Liver (tissue), 8 donors: ENCODE measurements at regions not wholly inside any gene's neighbourhood (a gene's known extent, or its start where the extent isn't known, plus 50 kb on each side); places are given as distances from the start of the nearest gene placed in this dataset.

Source experiments
- DNase-seq: peaks from one replicate; pipeline ENCODE4 v3.0.0-alpha.2; 2017; ENCODE audit warnings: low spot score
- H3K27ac ChIP-seq, 2 donors: one replicate each; pipeline ENCODE4 v1.7.0; 2013; ENCODE audit warnings: inconsistent platforms in 2 of 2, low read length in 2 of 2, control low read depth in 1 of 2, low read depth in 1 of 2, mild to moderate bottlenecking in 1 of 2
- H3K27me3 ChIP-seq, 4 donors: one replicate each; pipeline versions ENCODE4 v1.6.1 to v1.7.0; 2013; ENCODE audit warnings: low read length in 3 of 4, inconsistent platforms in 1 of 4, mild to moderate bottlenecking in 1 of 4, moderate library complexity in 1 of 4; ENCODE audit not compliant: control insufficient read depth in 4 of 4, insufficient read depth in 4 of 4
- H3K36me3 ChIP-seq, 4 donors: one replicate each; pipeline versions ENCODE4 v1.6.1 to v1.7.0; 2013; ENCODE audit warnings: low read length in 3 of 4, mild to moderate bottlenecking in 3 of 4, low read depth in 1 of 4, moderate library complexity in 1 of 4; ENCODE audit not compliant: control insufficient read depth in 4 of 4, insufficient read depth in 3 of 4
- H3K4me1 ChIP-seq, 4 donors: one replicate each; pipeline versions ENCODE4 v1.6.1 to v1.7.0; 2013; ENCODE audit warnings: low read length in 3 of 4, mild to moderate bottlenecking in 3 of 4, moderate library complexity in 1 of 4; ENCODE audit not compliant: control insufficient read depth in 4 of 4, insufficient read depth in 4 of 4
- H3K4me3 ChIP-seq, 3 donors: one replicate each; pipeline versions ENCODE4 v1.6.1 to v1.7.0; 2013; ENCODE audit warnings: low read length in 3 of 3, control low read depth in 1 of 3, low read depth in 1 of 3, mild to moderate bottlenecking in 1 of 3
- H3K9ac ChIP-seq, 2 donors: one replicate each; pipeline ENCODE4 v1.7.0; 2013; ENCODE audit warnings: low read length in 2 of 2, mild to moderate bottlenecking in 2 of 2, moderate library complexity in 2 of 2, control low read depth in 1 of 2, low read depth in 1 of 2
- H3K9me3 ChIP-seq, 4 donors: one replicate each; pipeline versions ENCODE4 v1.6.1 to v1.7.0; 2013; ENCODE audit warnings: low read length in 3 of 4; ENCODE audit not compliant: control insufficient read depth in 4 of 4
- FOXA1 ChIP-seq: IDR thresholded peaks from 2 replicates; pipeline ENCODE4 v1.6.1; 2016; ENCODE audit warnings: antibody characterized with exemption
- FOXA2 ChIP-seq: IDR thresholded peaks from 2 replicates; pipeline ENCODE4 v1.6.1; 2016; ENCODE audit warnings: antibody characterized with exemption
- GABPA ChIP-seq, 2 donors: IDR thresholded peaks in 1 of 2; conservative IDR thresholded peaks in 1 of 2; 2 replicates each; pipeline ENCODE4 v1.6.1; 2016; ENCODE audit warnings: antibody characterized with exemption in 2 of 2, mild to moderate bottlenecking in 1 of 2, moderate library complexity in 1 of 2
- HNF4A ChIP-seq, 2 donors: conservative IDR thresholded peaks; 2 replicates each; pipeline ENCODE4 v1.6.1; 2016; ENCODE audit warnings: antibody characterized with exemption in 2 of 2, mild to moderate bottlenecking in 2 of 2
- HNF4G ChIP-seq: IDR thresholded peaks from 2 replicates; pipeline ENCODE4 v1.6.1; 2016; ENCODE audit warnings: antibody characterized with exemption
- JUND ChIP-seq, 2 donors: IDR thresholded peaks; 2 replicates each; pipeline ENCODE4 v1.6.1; 2016; ENCODE audit warnings: antibody characterized with exemption in 2 of 2
- RAD21 ChIP-seq, 2 donors: IDR thresholded peaks; 2 replicates each; pipeline ENCODE4 v1.6.1; 2016; ENCODE audit warnings: antibody characterized with exemption in 2 of 2, mild to moderate bottlenecking in 2 of 2
- RXRA ChIP-seq, 2 donors: IDR thresholded peaks; 2 replicates each; pipeline ENCODE4 v1.6.1; 2017 to 2018; ENCODE audit warnings: antibody characterized with exemption in 2 of 2, mild to moderate bottlenecking in 1 of 2
- SP1 ChIP-seq: IDR thresholded peaks from 2 replicates; pipeline ENCODE4 v1.6.1; 2018; ENCODE audit warnings: antibody characterized with exemption, mild to moderate bottlenecking
- TAF1 ChIP-seq: conservative IDR thresholded peaks from 2 replicates; pipeline ENCODE4 v1.6.1; 2016; ENCODE audit warnings: antibody characterized with exemption, mild to moderate bottlenecking
- WGBS: extraction: QIAGEN DNeasy Blood & Tissue Kit; methylation state at CpG from one replicate; pipeline ENCODE4 v1.1.7; 2013; 5-methylcytosine and 5-hydroxymethylcytosine counted together
- TF ChIP-seq, protein P1 (sequence below): IDR thresholded peaks from 2 replicates; pipeline ENCODE4 v1.6.1; 2016; ENCODE audit warnings: antibody characterized with exemption, mild to moderate bottlenecking
- TF ChIP-seq, protein P2 (sequence below): fragments of 150-350 bp; IDR thresholded peaks from 2 replicates; pipeline ENCODE4 v1.5.1; 2017; ENCODE audit warnings: improper control_type of control experiment, low read depth, low read length; ENCODE audit not compliant: missing input control
- TF ChIP-seq, protein P3 (sequence below): IDR thresholded peaks from 2 replicates; pipeline ENCODE4 v1.6.1; 2016; ENCODE audit warnings: antibody characterized with exemption
- TF ChIP-seq, protein P4 (sequence below): IDR thresholded peaks from 2 replicates; pipeline ENCODE4 v1.6.1; 2016; ENCODE audit warnings: antibody characterized with exemption
- TF ChIP-seq, protein P5 (sequence below): IDR thresholded peaks from 2 replicates; pipeline ENCODE4 v1.6.1; 2016; ENCODE audit warnings: antibody characterized with exemption
- donor health status: healthy.
- donor health status: healthy.
- donor health status: healthy.
- donor health status: healthy.
- donor health status: healthy.

DNA sequence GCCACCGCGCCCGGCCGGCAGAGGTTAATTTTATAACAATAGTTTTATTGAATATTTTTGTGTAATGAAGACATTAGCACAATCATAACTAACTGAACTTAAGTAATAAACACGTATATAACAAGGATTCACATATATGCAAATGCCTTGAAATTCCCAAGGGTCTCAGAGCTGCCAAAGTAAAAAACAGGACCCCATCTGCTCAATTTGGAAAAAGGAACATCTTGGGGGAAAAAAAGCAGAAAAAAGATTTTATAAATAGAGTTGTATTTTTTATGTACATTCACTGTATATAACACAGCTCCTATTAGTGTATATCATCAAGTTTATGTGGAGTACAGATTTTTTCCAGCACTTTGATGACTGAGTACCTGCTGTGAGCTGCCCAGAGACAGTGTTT is 366.7 kb downstream of the BRINP1 start:
- DNase-seq = no peak
- Histone ChIP-seq H3K27me3 (no peaks in the 10 kb centered on the region), H3K4me3 (no peak overlapping the region), H3K9ac (no peak overlapping the region), H3K4me1 (peaks cover 0 to 16% (median 8%) of the 10 kb centered on the region in 4 donors), H3K27ac (no peak overlapping the region), H3K9me3 (no peaks in the 10 kb centered on the region), H3K36me3 (no peaks in the 10 kb centered on the region)
- TF ChIP-seq RXRA (IDR thresholded peaks at IDR 0.05) = no peak
- TF ChIP-seq RAD21 (IDR thresholded peaks at IDR 0.05) = no peak
- no peak for TF ChIP-seq TAF1
- TF ChIP-seq, protein P1, sequence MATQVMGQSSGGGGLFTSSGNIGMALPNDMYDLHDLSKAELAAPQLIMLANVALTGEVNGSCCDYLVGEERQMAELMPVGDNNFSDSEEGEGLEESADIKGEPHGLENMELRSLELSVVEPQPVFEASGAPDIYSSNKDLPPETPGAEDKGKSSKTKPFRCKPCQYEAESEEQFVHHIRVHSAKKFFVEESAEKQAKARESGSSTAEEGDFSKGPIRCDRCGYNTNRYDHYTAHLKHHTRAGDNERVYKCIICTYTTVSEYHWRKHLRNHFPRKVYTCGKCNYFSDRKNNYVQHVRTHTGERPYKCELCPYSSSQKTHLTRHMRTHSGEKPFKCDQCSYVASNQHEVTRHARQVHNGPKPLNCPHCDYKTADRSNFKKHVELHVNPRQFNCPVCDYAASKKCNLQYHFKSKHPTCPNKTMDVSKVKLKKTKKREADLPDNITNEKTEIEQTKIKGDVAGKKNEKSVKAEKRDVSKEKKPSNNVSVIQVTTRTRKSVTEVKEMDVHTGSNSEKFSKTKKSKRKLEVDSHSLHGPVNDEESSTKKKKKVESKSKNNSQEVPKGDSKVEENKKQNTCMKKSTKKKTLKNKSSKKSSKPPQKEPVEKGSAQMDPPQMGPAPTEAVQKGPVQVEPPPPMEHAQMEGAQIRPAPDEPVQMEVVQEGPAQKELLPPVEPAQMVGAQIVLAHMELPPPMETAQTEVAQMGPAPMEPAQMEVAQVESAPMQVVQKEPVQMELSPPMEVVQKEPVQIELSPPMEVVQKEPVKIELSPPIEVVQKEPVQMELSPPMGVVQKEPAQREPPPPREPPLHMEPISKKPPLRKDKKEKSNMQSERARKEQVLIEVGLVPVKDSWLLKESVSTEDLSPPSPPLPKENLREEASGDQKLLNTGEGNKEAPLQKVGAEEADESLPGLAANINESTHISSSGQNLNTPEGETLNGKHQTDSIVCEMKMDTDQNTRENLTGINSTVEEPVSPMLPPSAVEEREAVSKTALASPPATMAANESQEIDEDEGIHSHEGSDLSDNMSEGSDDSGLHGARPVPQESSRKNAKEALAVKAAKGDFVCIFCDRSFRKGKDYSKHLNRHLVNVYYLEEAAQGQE = no peak
- no peak for TF ChIP-seq GABPA (IDR thresholded peaks at IDR 0.05 in 1 of 2, conservative IDR thresholded peaks at IDR 0.05 in 1 of 2)
- TF ChIP-seq JUND (IDR thresholded peaks at IDR 0.05) = no peak
- no peak for TF ChIP-seq FOXA2
- no peak for TF ChIP-seq HNF4G
- WGBS = 88% methylated on average over 5 of the region's 5 CpGs

DNA sequence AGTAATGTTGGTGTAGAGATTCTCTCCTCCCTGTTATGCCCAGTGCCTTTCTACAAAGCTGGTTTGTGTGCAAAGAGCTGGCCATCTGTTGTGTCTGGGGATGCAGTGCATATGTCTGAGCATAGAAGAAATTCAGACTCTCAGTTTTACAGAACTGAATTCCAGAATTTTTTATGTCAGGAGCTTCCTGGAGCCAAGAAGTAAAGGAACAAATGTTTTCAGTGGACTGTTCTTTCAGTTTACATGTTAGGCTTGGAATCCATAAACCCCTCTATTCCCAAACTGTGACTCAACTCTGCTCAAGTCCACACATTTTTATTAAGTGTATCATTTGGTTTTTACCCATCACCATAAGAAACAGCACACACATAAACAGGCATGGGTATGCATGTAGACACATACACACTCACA is 366.0 kb downstream of the BRINP1 start:
- Histone ChIP-seq H3K27ac (no peak overlapping the region), H3K4me3 (no peak overlapping the region), H3K4me1 (peaks cover 0 to 12% (median 8%) of the 10 kb centered on the region in 4 donors), H3K9me3 (no peaks in the 10 kb centered on the region), H3K36me3 (no peaks in the 10 kb centered on the region), H3K27me3 (no peaks in the 10 kb centered on the region), H3K9ac (no peak overlapping the region)
- DNase-seq = no peak
- TF ChIP-seq GABPA (IDR thresholded peaks at IDR 0.05 in 1 of 2, conservative IDR thresholded peaks at IDR 0.05 in 1 of 2) = no peak
- TF ChIP-seq, protein P2, sequence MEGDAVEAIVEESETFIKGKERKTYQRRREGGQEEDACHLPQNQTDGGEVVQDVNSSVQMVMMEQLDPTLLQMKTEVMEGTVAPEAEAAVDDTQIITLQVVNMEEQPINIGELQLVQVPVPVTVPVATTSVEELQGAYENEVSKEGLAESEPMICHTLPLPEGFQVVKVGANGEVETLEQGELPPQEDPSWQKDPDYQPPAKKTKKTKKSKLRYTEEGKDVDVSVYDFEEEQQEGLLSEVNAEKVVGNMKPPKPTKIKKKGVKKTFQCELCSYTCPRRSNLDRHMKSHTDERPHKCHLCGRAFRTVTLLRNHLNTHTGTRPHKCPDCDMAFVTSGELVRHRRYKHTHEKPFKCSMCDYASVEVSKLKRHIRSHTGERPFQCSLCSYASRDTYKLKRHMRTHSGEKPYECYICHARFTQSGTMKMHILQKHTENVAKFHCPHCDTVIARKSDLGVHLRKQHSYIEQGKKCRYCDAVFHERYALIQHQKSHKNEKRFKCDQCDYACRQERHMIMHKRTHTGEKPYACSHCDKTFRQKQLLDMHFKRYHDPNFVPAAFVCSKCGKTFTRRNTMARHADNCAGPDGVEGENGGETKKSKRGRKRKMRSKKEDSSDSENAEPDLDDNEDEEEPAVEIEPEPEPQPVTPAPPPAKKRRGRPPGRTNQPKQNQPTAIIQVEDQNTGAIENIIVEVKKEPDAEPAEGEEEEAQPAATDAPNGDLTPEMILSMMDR = no peak
- TF ChIP-seq, protein P1 = no peak
- no peak for TF ChIP-seq RAD21 (IDR thresholded peaks at IDR 0.05)
- TF ChIP-seq, protein P3, sequence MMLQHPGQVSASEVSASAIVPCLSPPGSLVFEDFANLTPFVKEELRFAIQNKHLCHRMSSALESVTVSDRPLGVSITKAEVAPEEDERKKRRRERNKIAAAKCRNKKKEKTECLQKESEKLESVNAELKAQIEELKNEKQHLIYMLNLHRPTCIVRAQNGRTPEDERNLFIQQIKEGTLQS = no peak
- TF ChIP-seq HNF4G = no peak
- TF ChIP-seq, protein P4, sequence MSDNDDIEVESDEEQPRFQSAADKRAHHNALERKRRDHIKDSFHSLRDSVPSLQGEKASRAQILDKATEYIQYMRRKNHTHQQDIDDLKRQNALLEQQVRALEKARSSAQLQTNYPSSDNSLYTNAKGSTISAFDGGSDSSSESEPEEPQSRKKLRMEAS = no peak
- no peak for TF ChIP-seq SP1
- TF ChIP-seq RXRA (IDR thresholded peaks at IDR 0.05) = no peak
- TF ChIP-seq HNF4A (conservative IDR thresholded peaks at IDR 0.05) = no peak
- TF ChIP-seq JUND (IDR thresholded peaks at IDR 0.05) = no peak
- TF ChIP-seq, protein P5, sequence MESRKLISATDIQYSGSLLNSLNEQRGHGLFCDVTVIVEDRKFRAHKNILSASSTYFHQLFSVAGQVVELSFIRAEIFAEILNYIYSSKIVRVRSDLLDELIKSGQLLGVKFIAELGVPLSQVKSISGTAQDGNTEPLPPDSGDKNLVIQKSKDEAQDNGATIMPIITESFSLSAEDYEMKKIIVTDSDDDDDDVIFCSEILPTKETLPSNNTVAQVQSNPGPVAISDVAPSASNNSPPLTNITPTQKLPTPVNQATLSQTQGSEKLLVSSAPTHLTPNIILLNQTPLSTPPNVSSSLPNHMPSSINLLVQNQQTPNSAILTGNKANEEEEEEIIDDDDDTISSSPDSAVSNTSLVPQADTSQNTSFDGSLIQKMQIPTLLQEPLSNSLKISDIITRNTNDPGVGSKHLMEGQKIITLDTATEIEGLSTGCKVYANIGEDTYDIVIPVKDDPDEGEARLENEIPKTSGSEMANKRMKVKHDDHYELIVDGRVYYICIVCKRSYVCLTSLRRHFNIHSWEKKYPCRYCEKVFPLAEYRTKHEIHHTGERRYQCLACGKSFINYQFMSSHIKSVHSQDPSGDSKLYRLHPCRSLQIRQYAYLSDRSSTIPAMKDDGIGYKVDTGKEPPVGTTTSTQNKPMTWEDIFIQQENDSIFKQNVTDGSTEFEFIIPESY = no peak
- no peak for TF ChIP-seq FOXA1
